ENCODE measurements at regions not wholly inside any gene's neighbourhood (a gene's known extent, or its start where the extent isn't known, plus 50 kb on each side); places are given as distances from the start of the nearest gene placed in this dataset.
A peak's percentile ranks its signal among the peaks of the same experiment; 100 is the strongest.

DNA sequence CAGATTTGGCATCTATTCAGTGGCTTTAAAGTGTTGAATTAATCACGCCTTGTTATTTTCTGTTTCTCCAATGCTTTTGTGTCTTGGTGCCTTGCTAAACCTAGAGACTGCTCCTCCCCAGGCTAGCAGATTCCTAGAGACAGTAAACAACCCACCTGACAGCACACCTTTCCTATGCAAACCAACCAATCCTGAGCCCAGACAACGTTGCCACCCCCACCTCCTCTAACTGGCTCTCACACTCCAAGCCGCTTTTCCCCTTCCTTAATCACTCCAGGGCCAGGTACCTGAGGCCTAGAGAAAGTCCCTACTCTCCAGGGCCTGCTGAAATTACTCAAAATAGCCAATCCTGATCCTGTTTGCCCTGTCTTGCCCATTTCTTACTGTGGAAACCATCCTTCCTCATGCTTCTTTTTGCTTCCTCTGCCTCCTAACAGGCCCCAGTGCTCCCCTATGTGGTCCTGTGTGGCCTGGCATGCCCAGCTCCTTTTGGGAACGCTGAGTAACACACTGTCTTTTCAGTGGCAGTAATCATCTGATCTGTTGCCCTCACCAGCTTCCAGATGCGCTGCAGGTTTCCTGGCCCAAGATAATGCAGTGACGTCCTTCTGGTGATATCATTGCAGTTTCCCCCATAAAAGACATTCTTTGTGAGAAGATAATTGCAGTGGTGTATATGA, 53.4 kb downstream of the GAS1 start:
- DNase-seq: no peak

DNA sequence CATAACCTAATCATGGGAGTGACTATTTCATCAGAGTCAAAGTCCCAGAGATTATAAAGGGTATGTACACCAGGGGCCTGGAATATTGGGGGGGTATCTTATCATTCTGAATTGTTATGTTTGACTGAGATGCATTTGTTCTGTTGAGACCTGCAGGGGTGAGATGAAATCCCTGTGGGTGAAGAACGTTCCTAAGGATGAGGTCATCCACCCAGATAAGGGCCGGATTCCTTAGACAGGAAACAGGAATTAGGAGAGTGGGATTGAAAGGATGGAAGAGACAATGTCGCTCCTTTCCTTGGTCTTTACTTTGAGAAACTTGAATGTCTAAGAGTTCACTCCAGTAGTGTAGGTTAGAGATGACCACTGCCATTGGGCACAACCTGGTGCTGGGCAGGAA, 54.7 kb downstream of the GAS1 start:
- no peak for DNase-seq

DNA sequence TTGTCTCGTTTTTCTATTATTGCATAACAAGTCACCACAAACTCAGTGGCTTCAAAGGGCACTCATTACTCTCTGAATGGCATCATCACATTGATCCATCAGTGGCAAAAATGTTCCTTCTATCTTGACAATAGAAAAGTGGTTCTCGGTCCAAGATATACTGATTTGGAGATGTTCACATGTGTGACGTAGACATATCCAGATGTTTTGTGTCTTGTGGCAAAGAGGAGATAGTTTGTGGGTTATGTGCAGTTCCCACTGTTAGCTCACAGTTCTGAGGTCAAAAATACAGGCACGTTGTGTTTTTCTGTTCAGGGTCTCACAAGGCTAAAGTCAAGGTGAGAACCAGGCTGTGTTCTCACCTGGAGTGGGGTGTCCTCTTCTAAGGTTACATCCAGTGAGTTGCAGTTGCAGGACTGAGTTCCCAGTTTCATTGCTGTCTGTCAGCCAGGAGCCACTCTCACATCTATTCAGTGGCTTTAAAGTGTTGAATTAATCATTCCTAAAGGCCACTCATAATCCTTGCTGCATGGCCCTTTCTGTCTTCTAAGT, 55.3 kb downstream of the GAS1 start:
- DNase-seq: no peak

DNA sequence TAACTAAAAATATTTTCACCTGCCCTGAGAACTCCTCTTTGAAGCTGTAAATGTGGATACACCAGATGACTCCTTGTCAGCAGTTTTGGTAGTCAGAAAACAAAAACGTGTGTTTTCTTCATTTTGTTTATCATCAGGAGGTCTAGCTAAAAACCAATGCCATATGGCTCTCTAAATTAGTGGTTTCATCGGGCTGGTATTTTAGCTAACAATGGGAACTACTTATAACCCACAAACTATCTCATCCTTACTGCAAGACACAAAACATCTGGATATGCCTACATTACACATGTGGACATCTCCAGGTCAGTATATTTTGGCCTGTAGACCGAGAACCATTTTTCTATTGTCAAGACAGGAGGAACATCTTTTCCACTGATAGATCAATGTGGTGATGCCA, 56.2 kb downstream of the GAS1 start:
- DNase-seq: no peak

DNA sequence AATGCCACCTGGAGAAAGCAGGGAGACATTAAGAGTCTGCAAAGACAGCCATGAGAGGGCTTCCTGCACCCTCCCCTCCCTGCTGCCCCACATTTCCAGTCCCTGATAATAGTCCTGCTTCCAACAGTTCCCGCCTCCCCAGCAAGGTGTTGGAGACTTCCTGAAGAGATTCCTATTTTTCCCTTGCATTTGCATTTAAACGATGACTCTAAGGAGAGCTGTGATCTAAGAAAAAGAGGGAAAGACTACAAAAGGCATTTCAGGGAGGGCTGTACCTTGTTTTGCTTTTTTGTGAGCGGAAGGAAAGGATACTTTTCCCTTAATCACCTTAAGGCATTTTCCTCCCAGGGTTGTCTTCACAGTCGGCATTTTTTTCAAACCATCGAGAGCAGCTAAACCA, 62.1 kb downstream of the GAS1 start:
- DNase-seq: no peak

DNA sequence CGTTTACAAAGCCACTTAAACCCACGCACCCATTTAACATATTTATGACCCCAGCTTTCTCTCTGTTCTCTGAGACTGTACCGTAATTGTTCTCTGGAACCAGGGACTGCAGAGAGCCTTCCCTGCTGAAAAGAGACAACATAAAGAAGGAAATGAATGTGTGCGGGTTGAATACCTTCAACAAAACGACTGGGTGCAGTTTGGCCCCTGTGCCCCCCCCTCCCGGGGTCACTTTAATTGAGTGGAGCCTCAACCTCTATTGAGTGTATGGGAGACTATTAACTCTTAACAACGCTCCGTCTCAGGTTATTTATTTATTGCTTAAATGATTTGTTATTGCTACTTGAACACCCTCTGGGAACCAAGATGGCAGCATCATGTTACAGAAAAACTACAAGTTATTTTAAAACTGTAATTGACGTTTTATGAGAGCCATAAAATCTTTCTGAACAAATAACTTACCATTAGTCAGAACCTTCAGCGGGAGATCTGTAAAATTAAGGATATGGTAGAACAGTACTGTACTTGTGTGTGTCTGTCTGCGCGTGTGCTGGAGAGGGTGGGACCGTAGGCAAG, 70.6 kb downstream of the GAS1 start:
- DNase-seq: no peak

DNA sequence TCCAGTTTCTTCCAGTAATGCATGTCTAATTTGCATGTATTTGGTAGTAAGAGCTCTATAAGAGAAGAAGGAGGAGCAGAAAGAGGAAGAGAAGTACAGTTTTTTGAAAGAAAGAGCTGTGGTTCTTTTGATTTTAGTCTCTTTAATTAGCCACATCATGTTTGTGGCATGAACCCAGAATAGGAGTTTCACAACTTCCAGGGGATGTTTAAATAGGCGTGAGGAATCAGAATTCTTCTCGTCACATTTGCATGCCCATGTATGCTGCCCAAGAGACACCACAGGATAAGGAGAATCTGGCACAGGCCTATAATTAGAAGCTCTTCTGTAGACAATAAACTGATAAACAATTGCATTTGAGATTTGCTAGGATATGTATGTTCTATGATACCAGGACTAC, 78.7 kb downstream of the GAS1 start:
- DNase-seq: no peak

DNA sequence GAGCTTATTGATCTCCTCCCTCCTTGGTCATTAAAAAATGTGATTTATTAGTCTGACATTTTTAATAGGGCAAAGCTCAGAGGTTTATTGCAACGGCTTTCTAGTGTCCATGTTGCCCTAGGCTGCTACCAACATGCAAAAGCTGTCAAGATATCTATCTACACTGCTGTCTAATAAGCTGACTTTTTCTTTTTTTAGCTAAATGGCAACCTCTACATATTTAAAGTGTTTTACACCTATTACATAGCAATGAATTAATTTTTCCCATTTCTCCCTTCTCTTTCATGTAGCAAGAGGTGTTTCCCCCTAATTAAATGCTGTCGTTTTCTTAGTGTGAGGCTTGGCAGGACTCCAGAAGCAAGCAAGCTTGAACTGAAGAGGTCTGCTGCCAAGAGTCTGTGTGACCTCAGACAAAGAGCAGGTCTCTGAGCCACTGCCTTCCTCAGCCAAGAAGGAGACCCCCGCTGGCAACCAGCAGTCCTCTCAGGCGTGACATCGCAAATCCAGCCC, 79.4 kb downstream of the GAS1 start:
- DNase-seq: peak in 7 of 56 donors; percentile 1 to 39 (median 9)

DNA sequence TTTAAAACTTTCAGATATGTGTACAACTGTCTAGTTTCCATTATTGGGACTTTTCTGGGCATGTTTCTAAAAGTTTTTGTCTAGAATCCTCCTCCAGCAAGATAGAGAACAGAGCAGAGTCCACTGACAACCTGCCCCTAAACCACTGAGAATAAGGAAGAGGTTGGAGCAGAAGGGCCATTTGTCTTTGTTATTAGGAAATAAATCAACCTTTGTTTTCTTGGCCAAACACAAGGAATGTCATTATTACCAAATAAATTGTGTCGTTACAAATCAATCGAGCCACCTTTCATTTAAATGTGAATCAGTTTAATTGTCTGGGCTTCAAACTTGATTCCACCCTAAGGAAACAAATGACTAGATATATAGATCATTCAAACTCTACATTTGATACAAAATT, 81.4 kb downstream of the GAS1 start:
- DNase-seq: no peak

DNA sequence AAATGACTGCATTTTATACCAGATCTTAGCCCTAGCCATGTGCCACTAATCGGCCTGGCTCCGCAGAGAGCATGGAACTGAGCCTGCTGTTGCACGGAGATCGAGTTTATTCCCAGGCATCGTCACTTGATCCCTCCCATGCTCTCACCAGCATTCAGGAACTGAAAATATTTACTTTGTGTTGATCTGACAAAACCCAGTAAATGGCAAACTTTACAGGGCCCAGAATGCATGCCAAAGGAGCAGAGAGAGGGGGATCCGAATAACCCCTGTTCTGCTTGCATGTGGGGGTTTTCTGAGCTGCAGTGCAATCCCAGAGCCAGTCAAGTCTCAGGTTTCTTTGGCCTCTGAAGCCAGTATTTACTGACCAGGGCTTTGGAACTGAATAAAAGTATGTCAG, 87.3 kb downstream of the GAS1 start:
- no peak for DNase-seq

DNA sequence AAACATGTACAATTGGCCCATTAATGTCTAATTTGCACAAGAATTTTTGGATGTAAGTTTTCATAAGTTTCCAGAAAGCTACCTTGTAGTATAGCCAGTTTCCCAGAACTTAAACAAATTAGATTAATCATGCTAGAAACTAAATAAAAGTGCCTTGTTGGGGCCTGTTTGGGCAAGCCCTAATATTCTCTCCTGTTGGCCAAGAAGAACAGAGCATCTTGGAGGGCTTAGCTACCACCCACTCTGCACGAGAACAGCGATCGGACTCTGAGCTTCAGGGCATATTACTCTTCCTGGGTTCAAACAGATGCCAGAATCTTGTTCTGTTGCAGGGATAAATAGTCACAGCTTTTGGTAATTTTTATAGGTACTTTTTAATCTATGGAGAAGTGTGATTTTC, 88.2 kb downstream of the GAS1 start:
- no peak for DNase-seq

DNA sequence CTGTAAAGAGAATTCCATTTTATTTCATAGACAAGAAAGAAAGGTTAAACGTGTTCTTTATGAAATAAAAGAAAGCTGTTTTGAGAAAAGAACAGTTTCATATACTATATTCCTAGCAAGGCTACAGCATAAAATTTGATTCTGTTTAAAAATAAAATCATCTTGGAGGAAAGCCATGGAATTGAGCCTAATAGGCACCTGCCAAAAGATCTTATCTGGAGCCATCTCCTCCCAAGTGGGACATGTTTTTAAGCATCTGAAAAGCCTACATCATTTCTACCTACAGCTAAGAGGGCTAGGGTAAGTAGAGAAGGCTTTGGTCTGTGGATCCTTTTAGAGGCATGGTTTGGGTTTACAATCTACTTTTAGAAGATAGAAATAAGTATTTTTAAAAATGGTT, 89.3 kb downstream of the GAS1 start:
- no peak for DNase-seq

DNA sequence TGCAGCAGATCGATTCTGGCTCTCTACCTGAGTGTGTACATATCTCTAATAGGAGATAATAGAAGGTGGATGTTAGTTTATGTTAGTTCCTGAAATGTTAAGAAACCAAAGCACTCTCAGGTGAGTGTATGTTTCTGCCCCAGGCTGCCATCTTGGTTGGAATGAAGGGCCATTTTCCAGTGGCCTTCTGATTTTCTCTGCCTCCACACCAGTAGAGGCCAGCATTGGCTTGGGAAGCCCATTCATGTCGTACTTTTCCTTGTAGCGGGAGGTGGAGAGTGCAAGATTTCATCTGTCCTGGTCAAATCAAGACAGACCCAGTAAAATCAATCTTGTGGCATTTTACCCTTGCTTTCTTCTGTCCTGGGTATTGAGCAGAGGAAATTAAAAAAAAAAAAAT, 91.0 kb downstream of the GAS1 start:
- DNase-seq: no peak

DNA sequence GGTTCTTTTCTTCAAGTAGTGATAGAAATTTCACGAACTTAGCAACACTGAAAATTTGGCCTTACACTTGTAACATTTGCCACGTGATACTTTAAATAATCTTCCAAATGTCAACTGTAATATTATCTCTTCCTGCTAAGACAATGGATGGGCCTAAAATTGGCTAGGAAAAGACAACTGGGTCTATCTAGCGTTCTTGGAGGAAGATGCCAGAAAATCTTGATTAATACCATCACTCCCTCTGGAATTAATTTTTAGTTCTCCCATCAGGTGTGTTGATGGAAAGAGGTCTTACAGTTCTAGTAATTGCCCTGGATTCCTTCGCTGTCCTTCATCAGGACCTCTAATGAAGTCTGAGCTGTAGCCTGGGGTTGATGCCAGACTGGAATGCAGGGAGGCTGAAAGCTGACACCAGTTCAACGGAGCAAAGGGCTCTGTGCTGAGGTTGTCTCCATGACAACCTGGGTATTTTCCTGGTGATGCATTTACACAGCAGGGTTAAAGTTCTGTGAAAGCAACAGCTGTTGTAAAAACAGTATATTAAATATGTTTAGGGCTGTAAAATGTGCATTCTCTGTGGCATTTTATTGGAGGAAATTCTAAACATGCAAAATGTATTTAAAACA, 92.3 kb downstream of the GAS1 start:
- no peak for DNase-seq

DNA sequence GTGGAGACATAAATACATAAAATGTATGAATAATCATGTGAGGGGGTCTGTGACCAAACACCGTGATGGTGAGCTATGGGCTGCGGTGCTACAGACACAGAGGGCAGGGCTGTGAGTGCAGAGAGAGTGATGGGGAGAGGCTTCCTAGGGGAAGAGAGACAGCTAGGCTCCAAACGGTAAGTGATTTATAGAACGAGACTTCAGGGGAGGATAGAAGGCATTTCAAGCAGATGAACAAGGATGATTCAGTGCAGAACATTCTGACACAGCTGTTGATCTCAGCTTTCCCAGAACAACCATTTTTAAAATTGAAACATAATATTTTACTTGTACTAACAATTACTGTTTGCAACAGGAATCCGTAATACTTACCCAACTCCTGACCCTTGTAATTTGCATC, 100.7 kb downstream of the GAS1 start:
- no peak for DNase-seq

DNA sequence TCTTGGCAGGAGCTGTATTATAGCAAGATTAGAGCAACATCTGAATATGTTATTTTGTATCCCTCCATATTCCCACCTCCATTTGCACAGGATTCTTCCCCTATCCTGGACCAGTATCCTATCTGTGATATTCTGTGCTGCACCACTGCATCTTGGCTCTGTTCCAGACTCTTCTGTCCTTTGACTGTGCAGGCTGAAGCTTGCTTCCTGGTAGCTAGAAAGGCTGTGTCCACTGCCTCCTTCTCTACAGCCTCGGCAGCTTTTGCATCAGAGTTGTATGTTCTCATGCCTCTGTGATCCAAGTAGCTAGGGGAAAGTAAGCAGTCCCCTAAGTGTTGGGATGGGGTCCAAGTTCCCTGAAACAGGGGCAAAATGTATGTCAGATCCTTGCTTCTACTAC, 104.1 kb downstream of the GAS1 start:
- DNase-seq: no peak

DNA sequence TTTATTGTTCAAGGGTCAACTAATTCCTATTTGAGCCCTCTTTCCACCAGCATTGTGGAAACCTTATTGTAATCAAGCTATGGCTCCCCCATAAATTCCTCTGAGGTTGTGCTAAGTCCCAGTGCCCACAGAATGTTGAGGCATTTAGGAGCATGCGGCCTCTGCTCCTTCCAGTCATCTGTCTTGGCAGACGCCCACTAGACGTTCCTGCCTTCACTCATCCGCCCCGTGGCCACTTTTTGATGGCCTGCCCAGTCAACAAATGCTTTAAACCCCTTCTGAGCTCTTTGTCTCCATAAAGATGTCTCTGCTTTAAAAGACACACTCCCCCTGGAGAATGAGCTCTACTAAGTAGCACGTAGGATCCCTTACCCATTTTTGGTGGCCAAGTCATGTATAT, 104.7 kb downstream of the GAS1 start:
- no peak for DNase-seq

DNA sequence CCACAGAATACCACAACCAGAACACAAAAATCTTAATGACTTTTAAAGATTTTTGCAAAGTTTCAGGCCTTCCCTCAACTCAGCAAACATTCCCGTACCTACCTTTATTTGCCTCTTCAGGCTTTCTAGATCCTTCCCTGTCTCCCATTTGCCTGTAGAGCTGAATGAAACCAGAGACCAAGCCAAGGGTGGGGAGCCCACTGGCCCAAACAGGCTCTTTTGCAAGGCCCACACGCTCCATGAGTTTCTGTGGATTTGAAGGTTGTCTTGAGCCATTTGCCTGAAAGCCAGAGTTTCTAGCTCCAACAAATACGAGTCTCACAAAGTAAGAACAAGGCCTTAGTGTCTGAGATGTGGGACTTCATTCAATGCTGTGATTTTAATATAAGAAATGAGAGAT, 107.8 kb downstream of the GAS1 start:
- DNase-seq: no peak

DNA sequence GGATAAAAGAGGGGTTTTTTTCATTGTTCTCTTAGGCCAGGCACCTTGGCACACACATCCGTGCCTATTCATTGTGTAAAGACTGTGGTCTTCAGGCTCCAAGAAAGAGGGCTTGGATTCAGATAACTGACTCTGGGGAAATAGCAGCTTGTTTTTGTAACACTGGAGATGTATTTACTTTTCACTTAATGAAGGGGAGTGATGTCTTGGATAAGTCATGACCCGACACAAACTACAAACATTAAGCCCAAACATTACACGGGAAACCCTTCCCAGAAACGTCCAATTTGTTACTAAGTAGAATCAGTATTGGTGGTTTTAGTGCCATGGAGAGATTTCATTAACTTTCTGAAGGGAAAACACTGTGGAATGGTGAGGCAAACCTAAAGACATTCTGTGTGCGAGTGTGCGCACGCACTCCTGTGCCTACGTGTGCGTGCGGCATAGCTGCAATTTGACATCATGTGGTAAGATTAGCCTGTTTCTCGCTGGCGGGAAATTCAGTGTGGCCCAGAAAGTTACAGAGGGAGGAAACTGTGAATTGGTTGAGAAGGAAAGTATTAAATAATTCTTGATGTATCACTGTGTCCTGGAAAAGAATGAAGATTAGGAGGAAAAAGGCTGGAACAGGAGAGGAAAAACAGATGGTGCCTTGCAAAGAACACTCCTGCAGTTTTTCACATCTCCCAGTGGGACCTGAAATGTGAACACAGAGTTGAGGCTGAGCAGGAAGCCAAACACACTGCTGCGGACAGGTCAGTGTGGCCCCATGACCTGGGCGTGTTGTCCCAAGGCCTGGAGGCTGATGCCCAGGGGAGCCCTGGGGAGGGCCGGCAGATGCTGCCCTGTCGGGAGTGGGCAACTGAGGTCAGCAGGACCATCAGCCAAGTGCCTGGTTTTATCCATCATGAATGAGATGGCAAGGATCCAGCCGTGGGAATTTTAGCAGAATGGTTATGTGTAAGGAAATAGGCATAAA, 108.5 kb downstream of the GAS1 start:
- no peak for DNase-seq

DNA sequence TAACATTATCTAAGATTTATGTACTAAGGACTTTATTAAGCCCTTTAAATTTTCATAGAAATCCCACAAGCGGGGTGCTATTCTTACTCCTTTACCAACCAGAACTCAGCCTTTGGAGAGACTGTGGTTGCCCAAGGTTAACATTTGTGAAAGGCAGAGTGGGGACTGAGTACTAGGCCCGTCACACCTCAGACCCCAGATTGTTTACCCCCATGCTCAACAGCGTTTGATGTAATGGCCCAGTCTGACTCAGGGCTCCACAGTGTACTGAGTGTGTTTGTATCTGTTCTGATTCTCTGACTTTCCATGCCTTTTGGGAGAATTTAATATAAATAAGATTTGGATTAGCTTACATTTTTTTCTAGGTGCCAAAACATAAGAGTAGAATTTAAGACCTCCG, 110.0 kb downstream of the GAS1 start:
- DNase-seq: no peak

DNA sequence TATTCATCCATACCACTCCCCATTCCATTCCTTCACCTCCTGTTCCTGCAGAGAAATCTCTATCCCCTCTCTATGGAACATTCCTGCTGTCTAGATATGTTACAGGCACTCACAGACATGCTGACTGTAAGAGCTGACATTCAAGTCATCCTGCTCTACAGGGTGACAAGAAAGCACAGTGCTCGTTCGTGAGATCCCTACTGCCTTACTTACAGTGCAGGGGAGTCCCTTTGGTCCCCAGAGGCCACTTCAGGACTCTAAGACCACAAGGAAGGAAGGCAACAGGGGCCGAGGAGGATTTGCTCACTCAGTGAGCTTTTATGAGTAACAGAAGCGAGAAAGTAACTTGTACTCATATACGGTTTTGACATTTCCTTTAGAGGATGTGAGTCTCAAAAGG, 110.5 kb downstream of the GAS1 start:
- DNase-seq: no peak

DNA sequence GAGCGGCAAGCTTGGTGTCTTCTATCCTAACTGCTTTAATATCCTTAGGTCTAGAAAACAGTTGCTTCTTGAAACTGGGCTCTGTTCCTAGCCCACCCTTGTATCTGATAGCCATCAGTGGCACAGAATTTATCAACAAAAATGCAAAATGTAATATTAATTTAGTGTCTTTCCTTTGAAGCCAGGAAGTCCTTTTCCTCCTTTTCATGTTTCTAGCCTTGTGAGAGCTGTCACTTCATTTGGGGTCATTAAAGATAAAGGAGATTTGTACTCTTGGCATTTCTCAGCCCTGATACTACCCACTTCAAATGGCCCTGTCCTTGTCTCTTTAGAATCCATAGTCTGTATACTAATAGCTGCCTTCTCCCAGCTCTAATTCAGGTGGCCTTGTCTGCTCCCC, 111.0 kb downstream of the GAS1 start:
- no peak for DNase-seq
